ENCODE measurements at regions not wholly inside any gene's neighbourhood (a gene's known extent, or its start where the extent isn't known, plus 50 kb on each side); places are given as distances from the start of the nearest gene placed in this dataset.

- H3K4me1 ChIP-seq (ENCODE audit: insufficient read depth, low read length), result no peaks in the 10 kb centered on the region
- TF ChIP-seq CC2D1A (CRISPR knock-in tag; IDR thresholded peaks at IDR 0.05) (no peak), FLYWCH1 (CRISPR knock-in tag; IDR thresholded peaks at IDR 0.05) (no peak), ZNF639 (CRISPR knock-in tag; conservative IDR thresholded peaks at IDR 0.05) (no peak), ZNF205 (CRISPR knock-in tag; IDR thresholded peaks at IDR 0.05) (no peak), SRY (CRISPR knock-in tag; IDR thresholded peaks at IDR 0.05) (no peak), ARNT2 (CRISPR knock-in tag; IDR thresholded peaks at IDR 0.05; ENCODE audit: low read depth) (no peak), DNMT1 (CRISPR knock-in tag; IDR thresholded peaks at IDR 0.05) (no peak), ARID2 (CRISPR knock-in tag; IDR thresholded peaks at IDR 0.05; ENCODE audit: borderline replicate concordance) (no peak), SMC3 (IDR thresholded peaks at IDR 0.05; ENCODE audit: low read length) (no peak), SP5 (CRISPR knock-in tag; IDR thresholded peaks at IDR 0.05; ENCODE audit: borderline replicate concordance, low read depth) (no peak), ZFP82 (CRISPR knock-in tag; IDR thresholded peaks at IDR 0.05; ENCODE audit: borderline replicate concordance) (no peak), ZGPAT (CRISPR knock-in tag; IDR thresholded peaks at IDR 0.05) (no peak), CBX5 (CRISPR knock-in tag; IDR thresholded peaks at IDR 0.05; ENCODE audit: borderline replicate concordance) (no peak), AHDC1 (CRISPR knock-in tag; IDR thresholded peaks at IDR 0.05; ENCODE audit: borderline replicate concordance) (no peak), ELF4 (CRISPR knock-in tag; IDR thresholded peaks at IDR 0.05; ENCODE audit: borderline replicate concordance) (no peak)
- TF ChIP-seq, protein P1, sequence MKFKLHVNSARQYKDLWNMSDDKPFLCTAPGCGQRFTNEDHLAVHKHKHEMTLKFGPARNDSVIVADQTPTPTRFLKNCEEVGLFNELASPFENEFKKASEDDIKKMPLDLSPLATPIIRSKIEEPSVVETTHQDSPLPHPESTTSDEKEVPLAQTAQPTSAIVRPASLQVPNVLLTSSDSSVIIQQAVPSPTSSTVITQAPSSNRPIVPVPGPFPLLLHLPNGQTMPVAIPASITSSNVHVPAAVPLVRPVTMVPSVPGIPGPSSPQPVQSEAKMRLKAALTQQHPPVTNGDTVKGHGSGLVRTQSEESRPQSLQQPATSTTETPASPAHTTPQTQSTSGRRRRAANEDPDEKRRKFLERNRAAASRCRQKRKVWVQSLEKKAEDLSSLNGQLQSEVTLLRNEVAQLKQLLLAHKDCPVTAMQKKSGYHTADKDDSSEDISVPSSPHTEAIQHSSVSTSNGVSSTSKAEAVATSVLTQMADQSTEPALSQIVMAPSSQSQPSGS (CRISPR knock-in tag; IDR thresholded peaks at IDR 0.05), result no peak
These were observed 126.8 kb upstream of the RPL34 start for GRCh38 chr4:108493596-108493931.

More at GRCh38 chr4:108493596-108493931, 126.8 kb upstream of the RPL34 start:
- Histone ChIP-seq H3K4me2 (ENCODE audit: low read depth, low read length) (no peak overlapping the region), H3K27ac (ENCODE audit: extremely low read length, insufficient read depth, low read length) (no peak overlapping the region), H3K27me3 (ENCODE audit: control insufficient read depth in 1 of 2, insufficient read depth in 2 of 2, low read length in 2 of 2) (no peaks in the 10 kb centered on the region), H3K36me3 (replicated peaks in 1 of 2; ENCODE audit: control insufficient read depth in 1 of 2, insufficient read depth in 2 of 2, low read length in 2 of 2) (no peaks in the 10 kb centered on the region), H3K79me2 (ENCODE audit: insufficient read depth, low read length) (no peaks in the 10 kb centered on the region), H3K4me3 (replicated peaks in 1 of 3; ENCODE audit: insufficient read depth in 1 of 3, low read depth in 2 of 3, low read length in 3 of 3) (no peak overlapping the region), H4K20me1 (ENCODE audit: insufficient read depth, low read length) (no peaks in the 10 kb centered on the region), H3K9me3 (ENCODE audit: low read length) (peaks cover 7% of the 10 kb centered on the region), H3K9ac (ENCODE audit: insufficient read depth, low read depth, low read length) (no peak overlapping the region), H2AFZ (ENCODE audit: low read length) (no peak overlapping the region)
- ATAC-seq, result no peak
- DNase-seq (ENCODE audit: low spot score), result no peak
- intact Hi-C loops (cut with micrococcal nuclease; ENCODE audit: unreplicated experiment) (loop anchor here (2.0 kb wide), 1 partner anchor 475 kb away; no protein-coding TSS in a partner anchor), in situ Hi-C loops (cut with HindIII; ENCODE audit: extremely low pct_ligation_motif_present, low pct_unique_long_range_greater_than_20kb) (loop anchor here (25.0 kb wide), 1 partner anchor 456 kb away; no protein-coding TSS in a partner anchor)
- BruUV-seq (replicated peaks), result no TSS peak
- ChIA-PET CTCF (ENCODE audit: low intra/inter-chr PET ratio, low total read pairs) (no interaction called here), POLR2A (no interaction called here)
- FAIRE-seq, result no peak
